ENCODE measurements at regions not wholly inside any gene's neighbourhood (a gene's known extent, or its start where the extent isn't known, plus 50 kb on each side); places are given as distances from the start of the nearest gene placed in this dataset.

GRCh38 chr15:93825682-93826081 lies 405.7 kb upstream of the MCTP2 start:
- TF ChIP-seq POLR2A (IDR thresholded peaks at IDR 0.05) (no peak), CTCF (IDR thresholded peaks at IDR 0.05) (no peak)

Measured in uterus (tissue), 2 donors.